Fibroblast of pulmonary artery (primary cell): ENCODE measurements at regions not wholly inside any gene's neighbourhood (a gene's known extent, or its start where the extent isn't known, plus 50 kb on each side); places are given as distances from the start of the nearest gene placed in this dataset.

ENCODE experiments used
- DNase-seq: peaks from one replicate; pipeline ENCODE4 v3.0.0-alpha.2; 2010; ENCODE audit warnings: low read depth
- H3K4me3 ChIP-seq: replicated peaks from 2 replicates; pipeline ENCODE4 v1.5.1; 2011; ENCODE audit warnings: low read depth, mild to moderate bottlenecking, control low read depth, low read length, moderate library complexity
- CTCF ChIP-seq: IDR thresholded peaks from 2 replicates; pipeline ENCODE4 v1.5.1; 2011; ENCODE audit warnings: mild to moderate bottlenecking, control low read depth, low read length, inconsistent platforms; ENCODE audit errors: missing control alignments

DNA sequence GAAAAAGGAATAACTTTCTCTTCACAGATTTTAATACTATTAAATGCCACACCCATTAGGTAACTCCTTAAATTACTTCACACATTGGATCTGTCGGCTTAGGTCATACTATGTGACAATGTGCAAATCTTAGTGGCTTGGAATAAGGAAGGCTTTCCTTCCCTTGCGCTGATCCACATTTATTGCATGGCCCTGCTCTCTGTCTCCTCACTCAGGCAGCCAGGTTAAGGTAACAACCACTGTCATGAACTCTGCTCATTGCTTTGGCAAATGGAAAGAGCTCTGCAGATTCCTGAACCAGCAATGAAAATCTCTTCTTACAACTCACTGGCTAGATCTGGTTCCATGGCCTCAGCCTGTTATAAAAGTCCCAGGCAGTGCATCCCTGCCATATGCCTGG lies 121.9 kb upstream of the NFIB start:
- TF ChIP-seq CTCF = no peak
- no peak overlapping the region for H3K4me3 ChIP-seq
- no peak for DNase-seq

DNA sequence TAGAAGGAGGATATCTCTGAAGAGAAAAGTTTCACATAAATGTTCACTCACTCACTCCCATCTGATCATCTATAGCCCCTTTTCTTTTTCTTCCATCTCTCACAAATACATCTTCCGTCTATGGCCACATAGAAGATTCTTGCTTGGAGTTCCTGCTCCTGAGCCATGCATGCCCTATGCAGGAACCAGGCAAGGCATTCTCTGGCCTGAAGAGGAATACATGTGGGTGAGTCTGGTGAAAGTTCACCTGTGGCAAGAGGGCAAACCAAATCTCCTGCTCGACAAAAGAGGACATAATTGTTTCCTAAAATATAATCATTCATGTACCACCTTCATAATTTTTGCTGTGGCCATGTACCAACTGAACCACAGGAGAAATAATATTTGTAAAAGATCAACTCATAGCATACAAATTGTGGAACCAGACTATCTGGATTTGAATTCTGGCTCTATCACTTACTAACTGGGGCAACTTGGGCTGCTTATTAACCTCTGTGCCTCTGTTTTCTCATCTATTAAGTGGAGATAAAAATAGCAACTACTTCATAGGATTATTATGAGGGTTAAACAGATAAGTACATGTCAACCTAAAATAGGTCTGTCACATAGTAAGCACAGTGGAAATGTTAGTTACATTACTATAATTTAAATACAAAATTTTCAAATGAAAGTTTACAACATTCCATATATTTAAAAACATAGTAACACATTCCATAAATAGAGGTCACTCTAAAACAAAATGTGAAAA lies 121.2 kb upstream of the NFIB start:
- H3K4me3 ChIP-seq = no peak overlapping the region
- no peak for TF ChIP-seq CTCF
- no peak for DNase-seq

GRCh38 chr9:14434158-14434504 lies 120.2 kb upstream of the NFIB start:
- TF ChIP-seq CTCF = no peak
- no peak for DNase-seq
- no peak overlapping the region for H3K4me3 ChIP-seq

GRCh38 chr9:14433351-14434157 lies 119.6 kb upstream of the NFIB start:
- TF ChIP-seq CTCF = peak; percentile 26
- peak; percentile 87 for DNase-seq
- H3K4me3 ChIP-seq = peak overlapping the region; percentile 1

DNA sequence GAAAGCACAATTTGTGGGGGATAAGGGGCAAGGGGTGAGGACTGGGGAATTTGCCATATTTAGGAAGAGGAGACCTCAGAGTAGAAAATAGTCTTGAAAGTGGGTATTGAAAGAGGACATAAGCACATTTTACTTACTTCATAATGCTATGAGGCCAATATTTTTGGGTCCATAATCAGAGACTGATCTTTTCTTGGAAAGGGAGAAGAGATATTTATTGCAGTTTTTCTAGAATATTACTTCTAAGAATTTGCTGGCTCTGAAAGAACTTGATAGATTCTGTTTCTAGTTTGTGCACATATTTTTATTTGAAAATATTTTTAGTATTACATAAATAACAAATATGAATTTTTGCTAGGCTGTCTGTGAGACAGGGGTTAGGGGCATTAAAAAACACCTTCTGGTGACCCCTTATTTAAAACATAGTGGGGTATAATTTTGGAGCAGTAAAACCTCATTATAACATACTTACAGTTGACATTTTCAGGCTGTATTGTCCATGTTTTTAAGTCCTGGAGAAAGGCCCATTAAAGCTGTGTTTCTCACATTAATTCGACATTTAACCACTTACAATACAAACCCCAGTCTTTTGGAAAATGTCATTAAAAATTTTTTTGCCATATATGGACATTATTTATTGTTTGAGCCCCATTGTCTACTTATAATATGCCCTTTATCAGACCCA lies 118.9 kb upstream of the NFIB start:
- no peak overlapping the region for H3K4me3 ChIP-seq
- DNase-seq = no peak
- no peak for TF ChIP-seq CTCF

- no peak overlapping the region for H3K4me3 ChIP-seq
- peak; percentile 74 for TF ChIP-seq CTCF
- peak; percentile 89 for DNase-seq
Observed at GRCh38 chr9:14428781-14429230, 114.9 kb upstream of the NFIB start.
